PC-3 (cell line): ENCODE measurements at regions not wholly inside any gene's neighbourhood (a gene's known extent, or its start where the extent isn't known, plus 50 kb on each side); places are given as distances from the start of the nearest gene placed in this dataset.

Experiments
- ATAC-seq: fragments of 200-7000 bp; cut with Tn5 transposase; 2 replicates; pipeline ENCODE4 v1.9.1; 2020; ENCODE audit warnings: mild to moderate bottlenecking, moderate library complexity
- BruUV-seq: library from RNA; stranded (reverse); fragments of 400-500 nt; replicated peaks from 2 replicates; lab custom pipeline; 2021; lab: Mats Ljungman, UMichigan
- CTCF ChIA-PET: fragments of 300-600 bp; sonication (Branson Sonifier 250); formaldehyde crosslinking; loops from one replicate; lab custom pipeline; 2022; ENCODE audit warnings: antibody characterized with exemption; lab: Charles Lee
- POLR2A ChIA-PET: fragments of 300-600 bp; sonication (Branson Sonifier 250); formaldehyde crosslinking; loops from one replicate; lab custom pipeline; 2022; ENCODE audit warnings: antibody characterized with exemption; ENCODE audit not compliant: unreplicated experiment; lab: Charles Lee
- DNase-seq: peaks from one replicate; pipeline ENCODE4 v3.0.0-alpha.2; 2015
- H2AFZ ChIP-seq: fragments of 300-600 bp; sonication (generic); 2 replicates; pipeline ENCODE4 v1.6.0; 2016; ENCODE audit warnings: antibody characterized with exemption, low read length
- H3F3A ChIP-seq: fragments of 300-600 bp; sonication (generic); one replicate; pipeline ENCODE4 v1.6.0; 2017; ENCODE audit warnings: antibody characterized with exemption, low read length, control low read depth, mild to moderate bottlenecking; ENCODE audit not compliant: unreplicated experiment
- H3K27ac ChIP-seq: fragments of 300-600 bp; sonication (generic); 2 replicates; pipeline ENCODE4 v1.5.1; 2016; ENCODE audit warnings: mild to moderate bottlenecking, low read length
- H3K27me3 ChIP-seq: fragments of 300-600 bp; sonication (generic); 2 replicates; pipeline ENCODE4 v1.6.1; 2016; ENCODE audit warnings: low read length, mixed read lengths
- H3K36me3 ChIP-seq: fragments of 300-600 bp; sonication (generic); 2 replicates; pipeline ENCODE4 v1.6.1; 2016; ENCODE audit warnings: low read depth, mixed run types, low read length, mixed read lengths
- H3K4me1 ChIP-seq: fragments of 300-600 bp; sonication (generic); 2 replicates; pipeline ENCODE4 v1.5.1; 2016; ENCODE audit warnings: low read length; ENCODE audit not compliant: insufficient read depth
- H3K4me2 ChIP-seq: fragments of 300-600 bp; sonication (generic); 2 replicates; pipeline ENCODE4 v1.6.0; 2016; ENCODE audit warnings: low read length
- H3K4me3 ChIP-seq: fragments of 300-600 bp; sonication (generic); 2 replicates; pipeline ENCODE4 v1.5.1; 2016; ENCODE audit warnings: mild to moderate bottlenecking, low read length, mixed read lengths
- H3K79me2 ChIP-seq: fragments of 300-600 bp; sonication (generic); 2 replicates; pipeline ENCODE4 v1.6.1; 2017; ENCODE audit warnings: low read length, mixed read lengths
- H3K9ac ChIP-seq: fragments of 300-600 bp; sonication (generic); 2 replicates; pipeline ENCODE4 v1.6.0; 2016; ENCODE audit warnings: mild to moderate bottlenecking, low read length
- H3K9me2 ChIP-seq: fragments of 300-600 bp; sonication (generic); replicated peaks from 2 replicates; pipeline ENCODE4 v1.6.1; 2016; ENCODE audit warnings: mixed run types, low read length, mixed read lengths
- H3K9me3 ChIP-seq: fragments of 300-600 bp; sonication (generic); 2 replicates; pipeline ENCODE4 v1.6.1; 2016; ENCODE audit warnings: low read length, mixed read lengths
- H4K20me1 ChIP-seq: fragments of 300-600 bp; sonication (generic); 2 replicates; pipeline ENCODE4 v1.6.1; 2016; ENCODE audit warnings: low read length, mixed read lengths
- CTCF ChIP-seq: fragments of 300-600 bp; sonication (generic); conservative IDR thresholded peaks from 2 replicates; pipeline ENCODE4 v1.5.1; 2017; ENCODE audit warnings: antibody characterized with exemption, low read depth, mild to moderate bottlenecking, low read length
- EZH2 ChIP-seq: fragments of 300-600 bp; sonication (generic); IDR thresholded peaks from one replicate; pipeline ENCODE4 v1.6.1; 2017; ENCODE audit warnings: antibody characterized with exemption, mild to moderate bottlenecking, low read length; ENCODE audit not compliant: unreplicated experiment
- EZH2phosphoT487 ChIP-seq: fragments of 300-600 bp; sonication (generic); IDR thresholded peaks from 2 replicates; pipeline ENCODE4 v1.6.1; 2018; ENCODE audit warnings: mild to moderate bottlenecking, antibody characterized with exemption, low read length, borderline replicate concordance
- intact Hi-C: fragments of 100-400 bp; cut with micrococcal nuclease; formaldehyde crosslinking; loops from 2 replicates; pipeline ENCODE4 v1.9.0; 2023

GRCh38 chr4:140213116-140213515 lies 59.1 kb upstream of the MAML3 start:
- POLR2A ChIA-PET, result no interaction called here
- peak overlapping the region; percentile 73 for H3K4me2 ChIP-seq
- DNase-seq, result peak; percentile 43

DNA sequence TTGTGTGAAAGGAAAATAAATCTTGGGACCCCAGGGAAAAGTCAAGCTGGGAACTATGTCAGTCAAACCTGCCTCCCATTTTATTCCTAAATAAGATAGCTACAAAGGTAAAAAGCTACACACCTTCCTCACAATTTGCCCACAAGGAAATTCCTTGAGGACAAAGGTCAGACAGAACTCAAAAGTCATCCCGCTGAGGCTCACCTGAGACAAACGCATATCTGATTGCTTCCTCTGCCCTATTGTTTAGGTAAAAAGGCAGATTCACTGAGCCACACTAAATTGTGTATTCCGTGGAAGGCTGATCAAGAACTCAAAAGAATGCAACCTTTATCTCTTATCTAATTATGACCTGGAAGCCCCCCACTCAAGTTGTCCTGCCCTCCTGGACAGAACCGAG lies 58.7 kb upstream of the MAML3 start:
- no peak for ATAC-seq
- no TSS peak for BruUV-seq
- H3F3A ChIP-seq, result no peaks in the 10 kb centered on the region
- H3K27me3 ChIP-seq, result no peaks in the 10 kb centered on the region
- H3K9me2 ChIP-seq, result no peaks in the 10 kb centered on the region
- H3K4me3 ChIP-seq, result no peak overlapping the region
- H3K9ac ChIP-seq, result no peak overlapping the region
- H4K20me1 ChIP-seq, result no peaks in the 10 kb centered on the region
- H3K36me3 ChIP-seq, result no peaks in the 10 kb centered on the region
- no peak for DNase-seq
- TF ChIP-seq EZH2 (no peak), EZH2phosphoT487 (no peak), CTCF (no peak)
- peak overlapping the region; percentile 73; the same call in 1 of the 2 replicates for H3K4me2 ChIP-seq
- no peak overlapping the region for H2AFZ ChIP-seq
- H3K79me2 ChIP-seq, result no peaks in the 10 kb centered on the region
- intact Hi-C loops, result no loop called here
- CTCF ChIA-PET, result no interaction called here
- H3K9me3 ChIP-seq, result no peaks in the 10 kb centered on the region
- peaks cover 17% of the 10 kb centered on the region for H3K4me1 ChIP-seq
- POLR2A ChIA-PET, result no interaction called here
- no peak overlapping the region for H3K27ac ChIP-seq

More at GRCh38 chr4:140213116-140213515, 59.1 kb upstream of the MAML3 start:
- H3K9me3 ChIP-seq, result no peaks in the 10 kb centered on the region
- no peaks in the 10 kb centered on the region for H4K20me1 ChIP-seq
- CTCF ChIA-PET, result no interaction called here
- no peaks in the 10 kb centered on the region for H3K36me3 ChIP-seq
- no peak overlapping the region for H3K4me3 ChIP-seq
- no peak for TF ChIP-seq CTCF
- ATAC-seq, result peak; percentile 45
- no peaks in the 10 kb centered on the region for H3K79me2 ChIP-seq
- peaks cover 17% of the 10 kb centered on the region for H3K4me1 ChIP-seq
- BruUV-seq, result no TSS peak
- no peaks in the 10 kb centered on the region for H3K27me3 ChIP-seq
- H3K9me2 ChIP-seq, result no peaks in the 10 kb centered on the region
- intact Hi-C loops, result no loop called here
- H2AFZ ChIP-seq, result 0 out of 2 replicates have a peak overlapping the region, but pooled peaks have one; percentile 42
- H3K9ac ChIP-seq, result peak overlapping the region; percentile 8; the same call in 1 of the 2 replicates
- no peaks in the 10 kb centered on the region for H3F3A ChIP-seq
- H3K27ac ChIP-seq, result peak overlapping the region; percentile 75

- no peaks in the 10 kb centered on the region for H4K20me1 ChIP-seq
- no peaks in the 10 kb centered on the region for H3K9me3 ChIP-seq
- intact Hi-C loops, result no loop called here
- H3K27ac ChIP-seq, result no peak overlapping the region
- peaks cover 17% of the 10 kb centered on the region for H3K4me1 ChIP-seq
- no peak overlapping the region for H3K4me3 ChIP-seq
- no peaks in the 10 kb centered on the region for H3K36me3 ChIP-seq
- H3K9ac ChIP-seq, result no peak overlapping the region
- 0 out of 2 replicates have a peak overlapping the region, but pooled peaks have one; percentile 73 for H3K4me2 ChIP-seq
- no peaks in the 10 kb centered on the region for H3F3A ChIP-seq
- DNase-seq (no peak), ATAC-seq (no peak)
- no TSS peak for BruUV-seq
- H3K9me2 ChIP-seq, result no peaks in the 10 kb centered on the region
- ChIA-PET CTCF (no interaction called here), POLR2A (no interaction called here)
- no peak overlapping the region for H2AFZ ChIP-seq
- H3K79me2 ChIP-seq, result no peaks in the 10 kb centered on the region
- no peaks in the 10 kb centered on the region for H3K27me3 ChIP-seq
- no peak for TF ChIP-seq CTCF
- TF ChIP-seq EZH2, result no peak
- TF ChIP-seq EZH2phosphoT487, result no peak
Measured at GRCh38 chr4:140212194-140212593, 58.2 kb upstream of the MAML3 start.
